SH-SY5Y (cell line): ENCODE measurements at regions not wholly inside any gene's neighbourhood (a gene's known extent, or its start where the extent isn't known, plus 50 kb on each side); places are given as distances from the start of the nearest gene placed in this dataset.

Experiments
- GATA2 ChIP-seq: IDR thresholded peaks from 2 replicates; pipeline ENCODE4 v1.6.1; 2011; ENCODE audit warnings: mild to moderate bottlenecking, low read depth, low read length
- GATA3 ChIP-seq: IDR thresholded peaks from 2 replicates; pipeline ENCODE4 v1.6.1; 2011; ENCODE audit warnings: low read depth, mild to moderate bottlenecking, low read length, moderate library complexity

- no peak for TF ChIP-seq GATA2
- no peak for TF ChIP-seq GATA3
Observed at GRCh38 chr5:39755452-39755851, 330.7 kb upstream of the DAB2 start.
